ENCODE measurements at regions not wholly inside any gene's neighbourhood (a gene's known extent, or its start where the extent isn't known, plus 50 kb on each side); places are given as distances from the start of the nearest gene placed in this dataset.

- TF ChIP-seq, protein P1, sequence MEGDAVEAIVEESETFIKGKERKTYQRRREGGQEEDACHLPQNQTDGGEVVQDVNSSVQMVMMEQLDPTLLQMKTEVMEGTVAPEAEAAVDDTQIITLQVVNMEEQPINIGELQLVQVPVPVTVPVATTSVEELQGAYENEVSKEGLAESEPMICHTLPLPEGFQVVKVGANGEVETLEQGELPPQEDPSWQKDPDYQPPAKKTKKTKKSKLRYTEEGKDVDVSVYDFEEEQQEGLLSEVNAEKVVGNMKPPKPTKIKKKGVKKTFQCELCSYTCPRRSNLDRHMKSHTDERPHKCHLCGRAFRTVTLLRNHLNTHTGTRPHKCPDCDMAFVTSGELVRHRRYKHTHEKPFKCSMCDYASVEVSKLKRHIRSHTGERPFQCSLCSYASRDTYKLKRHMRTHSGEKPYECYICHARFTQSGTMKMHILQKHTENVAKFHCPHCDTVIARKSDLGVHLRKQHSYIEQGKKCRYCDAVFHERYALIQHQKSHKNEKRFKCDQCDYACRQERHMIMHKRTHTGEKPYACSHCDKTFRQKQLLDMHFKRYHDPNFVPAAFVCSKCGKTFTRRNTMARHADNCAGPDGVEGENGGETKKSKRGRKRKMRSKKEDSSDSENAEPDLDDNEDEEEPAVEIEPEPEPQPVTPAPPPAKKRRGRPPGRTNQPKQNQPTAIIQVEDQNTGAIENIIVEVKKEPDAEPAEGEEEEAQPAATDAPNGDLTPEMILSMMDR (conservative IDR thresholded peaks at IDR 0.05) = no peak; the same call in 1 of the 2 replicates
- TF ChIP-seq EZH2 (IDR thresholded peaks at IDR 0.05; ENCODE audit: low read depth) = no peak
These were observed 62.8 kb upstream of the DIAPH3 start for GRCh38 chr13:60226507-60226906.

All from PC-9 (cell line).